Kidney glomerular epithelial cell (primary cell): ENCODE measurements at regions not wholly inside any gene's neighbourhood (a gene's known extent, or its start where the extent isn't known, plus 50 kb on each side); places are given as distances from the start of the nearest gene placed in this dataset.

Experiments
- DNase-seq: peaks from one replicate; lab custom pipeline; 2025; lab: John Stamatoyannopoulos, UW

- no peak for DNase-seq
Measured at GRCh38 chr18:44410740-44411139, 269.9 kb upstream of the SETBP1 start.

DNA sequence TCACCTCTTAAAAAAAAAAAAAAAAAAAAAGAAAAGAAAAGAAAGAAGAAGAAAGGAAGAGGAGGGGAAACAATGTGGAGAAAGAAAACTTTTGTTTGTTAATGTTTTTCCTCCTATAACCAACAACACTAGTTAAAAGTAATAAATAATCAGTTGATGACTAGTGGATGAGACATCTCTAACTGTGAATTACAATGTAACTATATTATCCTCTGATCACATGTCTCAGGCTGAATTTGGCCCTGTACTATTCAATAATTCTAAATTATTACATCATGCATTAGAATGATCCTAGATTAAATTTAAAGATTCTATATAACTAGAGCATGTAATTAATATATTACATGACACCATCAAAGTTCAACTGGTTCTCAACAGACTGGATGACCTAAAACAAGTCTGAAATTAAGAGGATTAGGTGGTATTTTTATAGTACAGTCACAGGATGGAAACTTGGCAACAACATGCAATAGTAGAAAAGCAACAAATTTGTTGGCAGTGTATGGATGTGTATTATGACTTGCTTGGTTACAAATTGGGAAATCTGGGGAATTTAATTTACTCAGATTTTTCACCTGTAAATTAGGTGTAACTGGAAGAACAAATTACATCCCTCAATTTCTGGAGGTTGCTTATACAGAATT, 269.3 kb upstream of the SETBP1 start:
- no peak for DNase-seq

- DNase-seq: no peak
Measured at GRCh38 chr18:44411976-44412375, 268.7 kb upstream of the SETBP1 start.

DNA sequence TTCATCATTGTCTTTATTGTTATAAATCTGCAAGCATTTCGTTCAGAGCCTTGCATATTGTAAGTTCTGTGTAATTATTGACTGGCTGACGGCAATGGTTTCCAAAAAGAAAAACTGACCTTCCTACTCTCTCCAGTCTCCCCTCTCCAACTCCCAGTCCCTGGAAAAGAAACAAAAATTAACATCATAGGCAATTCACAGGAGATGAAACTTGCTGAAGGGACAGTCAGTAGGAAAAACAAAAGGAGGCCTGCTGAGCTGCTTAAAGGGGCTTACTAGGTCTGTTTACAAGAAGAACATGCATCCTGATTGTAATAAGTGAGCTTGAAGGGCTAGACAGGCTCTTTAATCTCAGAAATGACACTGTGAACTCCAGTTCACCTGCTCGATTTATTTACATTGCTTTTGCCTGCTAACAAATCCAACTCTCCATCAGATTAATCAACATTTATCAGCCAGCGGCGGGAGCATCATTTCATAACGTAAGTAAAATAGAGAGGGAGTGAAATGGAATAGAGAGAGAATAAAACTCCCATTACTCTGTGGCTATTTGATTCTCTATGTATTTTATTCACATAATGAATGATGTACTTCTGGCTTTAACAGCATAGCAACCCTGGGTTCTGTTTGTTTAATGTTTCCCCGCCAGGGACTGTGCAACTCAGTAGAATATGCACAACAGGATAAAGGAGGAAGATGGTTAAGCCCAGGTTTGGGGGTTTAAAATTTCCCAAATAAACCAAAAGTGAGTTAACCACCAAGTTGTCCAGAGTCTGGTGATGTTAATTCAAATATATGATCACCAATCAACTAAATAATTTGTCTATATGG, 256.7 kb upstream of the SETBP1 start:
- no peak for DNase-seq

DNA sequence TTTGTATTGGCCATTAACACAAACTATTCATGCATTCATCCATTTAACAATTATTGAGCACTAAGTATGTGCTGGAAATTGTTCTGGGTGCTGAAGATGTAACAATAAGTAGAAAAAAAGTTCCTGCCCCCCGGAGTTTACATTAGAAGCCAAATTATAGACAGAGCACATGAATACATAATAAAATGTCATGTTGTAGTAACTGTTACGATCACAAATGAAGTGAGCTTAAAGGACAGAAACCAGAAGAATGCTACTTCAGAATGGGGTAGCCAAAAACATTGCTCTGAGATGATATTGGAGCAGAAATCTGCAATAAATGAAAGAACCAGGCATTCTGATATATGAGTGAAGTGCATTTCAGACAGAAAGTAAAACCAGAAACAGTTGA, 256.0 kb upstream of the SETBP1 start:
- DNase-seq: no peak

- no peak for DNase-seq
Measured at GRCh38 chr18:44425161-44425560, 255.5 kb upstream of the SETBP1 start.

DNA sequence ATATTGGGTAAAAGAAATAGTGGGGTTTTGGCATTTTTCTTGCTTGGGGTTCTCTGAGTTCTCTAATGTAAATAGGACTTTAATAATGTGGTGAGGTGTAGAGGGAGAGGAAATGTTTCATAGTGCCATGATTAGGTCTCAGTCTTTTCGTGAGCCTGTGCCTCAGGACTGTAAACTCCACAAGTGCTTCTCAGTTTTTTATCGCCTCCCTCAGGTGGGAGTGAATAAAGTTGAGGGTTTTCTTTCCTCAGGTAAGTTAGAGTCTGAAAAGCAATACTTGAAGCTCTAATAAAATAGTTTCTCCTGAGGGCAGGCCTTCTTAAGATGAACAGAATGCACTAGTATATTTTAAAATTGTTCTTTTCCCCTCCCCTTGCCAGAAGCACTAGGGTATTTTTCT, 243.1 kb upstream of the SETBP1 start:
- DNase-seq: no peak

- DNase-seq: no peak
Measured at GRCh38 chr18:44450226-44450625, 230.5 kb upstream of the SETBP1 start.

GRCh38 chr18:44452346-44452745, 228.3 kb upstream of the SETBP1 start:
- DNase-seq: no peak

DNA sequence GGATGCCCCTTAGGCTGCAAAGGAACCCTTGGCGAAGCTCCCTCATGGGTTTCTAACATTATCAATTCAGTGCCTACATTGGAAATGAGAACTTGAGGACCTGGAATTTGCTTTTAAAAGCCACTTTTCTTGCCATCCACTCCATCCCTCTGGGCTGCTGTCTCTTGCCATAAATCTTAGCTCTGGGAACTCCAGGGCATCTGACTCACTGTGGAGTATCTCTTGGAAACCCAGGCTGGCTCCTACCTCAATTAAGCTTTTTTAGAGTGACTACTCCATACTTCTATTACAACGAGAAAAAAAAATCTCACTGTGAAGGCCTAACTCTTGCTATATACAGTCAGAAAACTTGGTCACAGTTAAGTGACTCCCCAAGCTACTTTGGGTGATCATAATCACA, 227.2 kb upstream of the SETBP1 start:
- no peak for DNase-seq

GRCh38 chr18:44458777-44459176, 221.9 kb upstream of the SETBP1 start:
- peak; percentile 51 for DNase-seq

GRCh38 chr18:44464398-44465180, 216.1 kb upstream of the SETBP1 start:
- peak; percentile 64 for DNase-seq

GRCh38 chr18:44465381-44465841, 215.3 kb upstream of the SETBP1 start:
- no peak for DNase-seq

DNA sequence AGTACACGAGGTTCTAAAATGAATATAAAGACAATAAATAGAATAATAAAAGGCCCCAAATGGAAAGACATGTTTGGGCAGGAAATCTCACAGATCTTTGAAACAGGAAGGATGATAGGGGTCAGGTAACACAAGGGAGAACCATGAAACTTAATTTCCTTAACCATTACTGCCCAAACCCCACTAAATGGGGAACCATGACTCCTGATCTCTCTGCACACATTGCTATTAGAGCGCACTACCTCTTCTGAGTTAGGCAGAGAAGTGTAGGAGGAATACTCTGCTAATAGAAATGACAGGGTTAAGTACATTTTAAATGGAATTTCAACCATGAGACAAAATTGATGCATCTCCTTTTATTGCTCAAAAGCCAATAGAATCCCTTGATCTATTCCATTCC, 213.7 kb upstream of the SETBP1 start:
- DNase-seq: no peak

- no peak for DNase-seq
Measured at GRCh38 chr18:44467718-44468117, 213.0 kb upstream of the SETBP1 start.

DNA sequence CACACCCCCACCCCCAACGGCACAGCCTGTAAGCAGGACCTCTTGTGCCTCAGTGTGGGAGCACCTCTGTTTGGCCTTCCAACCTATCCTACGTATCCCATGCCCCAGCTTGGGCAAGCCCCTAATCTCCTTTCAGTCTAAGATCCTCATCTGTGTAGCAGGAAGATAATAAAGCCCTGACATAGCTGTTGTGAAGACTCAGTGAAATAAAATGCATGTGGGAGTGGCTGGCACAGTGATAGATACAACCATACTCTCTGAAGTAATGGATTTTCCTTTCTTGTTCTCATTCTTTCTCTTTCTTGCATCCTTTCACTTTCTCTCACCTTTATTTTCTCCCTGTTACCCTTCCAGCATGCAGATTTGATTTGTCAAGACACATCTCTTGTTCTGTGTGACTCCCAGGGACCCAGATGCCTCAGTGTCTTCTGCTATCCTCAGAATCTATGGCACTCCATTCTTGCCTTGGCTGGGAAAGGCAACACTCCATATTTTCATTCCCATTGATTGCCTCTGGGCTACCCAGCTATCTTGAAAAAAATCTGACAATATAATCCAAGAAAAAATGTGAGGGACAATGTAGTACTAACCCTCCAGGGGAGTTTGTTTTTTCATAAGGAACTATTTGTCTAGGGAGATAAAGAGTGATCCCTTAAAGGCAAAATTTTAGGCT, 207.2 kb upstream of the SETBP1 start:
- DNase-seq: peak; percentile 2

DNA sequence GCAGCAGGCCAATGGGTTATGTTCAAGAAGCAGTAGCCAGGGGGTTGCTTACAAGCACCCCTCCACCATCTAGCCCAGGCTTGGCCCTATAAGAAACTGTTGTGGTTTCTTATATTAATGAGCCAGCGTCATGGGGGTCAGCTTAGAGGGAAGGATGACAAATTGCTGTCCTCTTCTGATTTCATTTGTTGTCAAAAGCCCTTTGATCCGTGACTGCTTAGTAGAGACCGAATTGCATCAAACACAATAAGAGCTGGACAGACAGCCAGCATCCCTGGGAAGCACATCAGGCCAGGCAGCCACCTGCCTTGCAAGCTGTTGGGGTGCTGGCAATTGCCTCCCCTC, 206.6 kb upstream of the SETBP1 start:
- peak; percentile 67 for DNase-seq

GRCh38 chr18:44474591-44474990, 206.1 kb upstream of the SETBP1 start:
- DNase-seq: no peak

DNA sequence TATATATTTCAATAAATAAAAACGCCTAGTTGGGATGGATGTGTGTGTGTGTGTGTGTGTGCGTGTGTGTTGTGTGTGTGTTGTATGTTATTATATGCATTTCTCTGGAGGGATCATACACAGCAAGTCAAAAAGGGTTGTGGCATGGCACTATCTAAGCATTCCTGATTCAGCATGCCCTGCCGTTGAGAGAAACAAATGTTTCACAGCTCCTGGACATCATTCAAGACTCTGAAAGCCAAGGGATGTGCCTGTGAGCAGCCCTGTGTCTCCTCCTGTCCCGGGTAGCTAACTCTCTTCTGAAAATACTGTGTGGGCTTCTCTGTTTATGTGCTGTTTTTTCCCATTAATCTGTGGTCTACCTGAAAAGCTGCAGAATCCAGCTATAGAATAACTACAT, 197.9 kb upstream of the SETBP1 start:
- no peak for DNase-seq

GRCh38 chr18:44495151-44495550, 185.5 kb upstream of the SETBP1 start:
- DNase-seq: no peak

DNA sequence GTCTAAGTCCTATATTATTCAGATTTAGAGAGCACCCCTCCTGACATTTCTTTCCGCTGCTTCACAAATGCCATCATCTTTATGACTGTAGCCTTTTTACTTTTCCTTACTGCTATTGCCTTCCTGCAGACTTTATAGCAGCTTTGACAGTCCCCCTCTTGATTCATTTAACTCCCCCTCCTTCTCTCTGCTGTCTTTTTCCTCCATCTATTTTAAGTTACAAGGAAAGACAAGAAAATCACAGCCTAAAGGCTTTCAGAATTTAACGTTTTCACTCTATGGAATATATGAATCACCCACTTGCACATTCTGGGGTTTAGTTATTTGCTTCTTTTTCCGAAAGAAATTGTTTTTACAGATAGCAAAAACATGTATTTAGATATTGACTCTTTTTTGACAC, 183.4 kb upstream of the SETBP1 start:
- no peak for DNase-seq

DNA sequence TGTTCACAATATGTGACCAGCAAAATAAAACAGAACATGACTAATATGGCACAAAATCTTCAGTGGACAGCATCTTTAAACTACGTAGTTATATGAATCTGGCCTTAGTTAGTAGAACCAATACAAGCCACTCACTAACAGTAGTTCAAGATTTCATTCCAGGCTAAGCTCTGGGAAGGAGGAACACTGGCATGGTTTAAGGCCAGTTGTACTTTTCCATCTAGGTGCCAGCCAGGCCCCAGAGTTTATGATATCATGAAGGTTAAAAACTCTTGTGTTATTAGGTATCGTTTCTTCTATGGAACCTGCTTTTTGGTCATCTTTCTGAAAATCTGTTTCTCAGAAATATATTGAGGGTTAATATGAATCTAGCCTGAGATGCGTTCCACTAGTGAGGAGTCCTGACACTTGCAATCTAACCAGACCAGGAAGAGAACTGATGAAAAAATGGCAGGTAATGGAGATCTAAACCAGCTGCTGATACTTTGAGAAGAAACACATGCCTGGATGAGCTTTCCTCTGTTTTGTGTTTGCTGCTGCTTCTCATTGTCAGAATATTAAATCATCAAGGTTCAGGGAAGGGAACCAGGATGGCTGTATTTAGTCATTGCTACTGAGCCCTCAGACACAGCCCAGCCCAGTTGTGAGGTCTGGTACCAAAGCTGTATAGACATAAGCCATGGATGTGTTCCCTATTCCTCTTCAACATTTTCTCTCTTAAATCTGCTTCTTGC, 182.8 kb upstream of the SETBP1 start:
- no peak for DNase-seq
